SK-N-SH (cell line): ENCODE measurements at regions not wholly inside any gene's neighbourhood (a gene's known extent, or its start where the extent isn't known, plus 50 kb on each side); places are given as distances from the start of the nearest gene placed in this dataset.

ENCODE experiments used
- CHD2 ChIP-seq: fragments of 150-350 bp; IDR thresholded peaks from 2 replicates; pipeline ENCODE4 v1.6.1; 2018; ENCODE audit warnings: low read length; ENCODE audit not compliant: partially characterized antibody
- EP300 ChIP-seq, 2 experiments: IDR thresholded peaks; 2 replicates each; pipeline versions ENCODE4 v1.4.0 to v1.6.1; 2012; ENCODE audit warnings: borderline replicate concordance in 1 of 2, low read depth in 1 of 2, low read length in 1 of 2
- EZH2phosphoT487 ChIP-seq: fragments of 200-600 bp; sonication (generic); IDR thresholded peaks from 2 replicates; pipeline ENCODE4 v1.6.1; 2017; ENCODE audit warnings: low read depth, mixed run types, mild to moderate bottlenecking, antibody characterized with exemption, moderate library complexity, borderline replicate concordance
- FOXM1 ChIP-seq: IDR thresholded peaks from 2 replicates; pipeline ENCODE4 v1.4.0; 2012; ENCODE audit warnings: low read depth, mild to moderate bottlenecking
- TAF1 ChIP-seq: IDR thresholded peaks from 2 replicates; pipeline ENCODE4 v1.6.1; 2012; ENCODE audit warnings: low read depth, mild to moderate bottlenecking, low read length, moderate library complexity, borderline replicate concordance
- TF ChIP-seq, protein P1 (sequence below): fragments of 200-600 bp; sonication (generic); IDR thresholded peaks from 2 replicates; pipeline ENCODE4 v1.6.1; 2017; ENCODE audit warnings: antibody characterized with exemption, mild to moderate bottlenecking, moderate library complexity
- TF ChIP-seq, protein P2 (sequence below): IDR thresholded peaks from 2 replicates; pipeline ENCODE4 v1.4.0; 2012; ENCODE audit warnings: low read depth, borderline replicate concordance

DNA sequence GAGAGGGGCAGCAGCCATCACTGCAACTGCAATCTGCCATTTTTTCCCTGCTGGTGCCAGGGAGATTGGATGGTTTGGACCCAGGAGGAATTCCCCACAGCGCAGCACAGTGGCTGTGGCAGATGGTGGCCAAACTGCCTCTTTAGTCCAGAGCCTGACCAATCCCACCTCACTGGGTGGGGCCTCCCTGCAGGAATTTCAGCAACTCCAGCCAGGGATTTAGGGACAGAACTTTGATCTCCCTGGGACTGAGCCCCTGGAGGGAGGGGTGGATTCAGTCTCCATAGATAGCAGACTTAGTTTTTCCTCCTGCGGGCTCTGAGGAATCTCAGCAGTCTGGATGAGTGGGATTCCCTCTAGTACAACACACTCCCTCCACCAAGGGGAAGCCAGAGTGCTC, 179.7 kb upstream of the WDR11 start:
- TF ChIP-seq EZH2phosphoT487: no peak
- TF ChIP-seq, protein P1, sequence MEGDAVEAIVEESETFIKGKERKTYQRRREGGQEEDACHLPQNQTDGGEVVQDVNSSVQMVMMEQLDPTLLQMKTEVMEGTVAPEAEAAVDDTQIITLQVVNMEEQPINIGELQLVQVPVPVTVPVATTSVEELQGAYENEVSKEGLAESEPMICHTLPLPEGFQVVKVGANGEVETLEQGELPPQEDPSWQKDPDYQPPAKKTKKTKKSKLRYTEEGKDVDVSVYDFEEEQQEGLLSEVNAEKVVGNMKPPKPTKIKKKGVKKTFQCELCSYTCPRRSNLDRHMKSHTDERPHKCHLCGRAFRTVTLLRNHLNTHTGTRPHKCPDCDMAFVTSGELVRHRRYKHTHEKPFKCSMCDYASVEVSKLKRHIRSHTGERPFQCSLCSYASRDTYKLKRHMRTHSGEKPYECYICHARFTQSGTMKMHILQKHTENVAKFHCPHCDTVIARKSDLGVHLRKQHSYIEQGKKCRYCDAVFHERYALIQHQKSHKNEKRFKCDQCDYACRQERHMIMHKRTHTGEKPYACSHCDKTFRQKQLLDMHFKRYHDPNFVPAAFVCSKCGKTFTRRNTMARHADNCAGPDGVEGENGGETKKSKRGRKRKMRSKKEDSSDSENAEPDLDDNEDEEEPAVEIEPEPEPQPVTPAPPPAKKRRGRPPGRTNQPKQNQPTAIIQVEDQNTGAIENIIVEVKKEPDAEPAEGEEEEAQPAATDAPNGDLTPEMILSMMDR: no peak
- no peak for TF ChIP-seq EP300 (IDR thresholded peaks at IDR 0.05; ENCODE audit: borderline replicate concordance in 1 of 2, low read depth in 1 of 2, low read length in 1 of 2)
- TF ChIP-seq CHD2: no peak
- TF ChIP-seq FOXM1: no peak
- no peak for TF ChIP-seq TAF1
- TF ChIP-seq, protein P2, sequence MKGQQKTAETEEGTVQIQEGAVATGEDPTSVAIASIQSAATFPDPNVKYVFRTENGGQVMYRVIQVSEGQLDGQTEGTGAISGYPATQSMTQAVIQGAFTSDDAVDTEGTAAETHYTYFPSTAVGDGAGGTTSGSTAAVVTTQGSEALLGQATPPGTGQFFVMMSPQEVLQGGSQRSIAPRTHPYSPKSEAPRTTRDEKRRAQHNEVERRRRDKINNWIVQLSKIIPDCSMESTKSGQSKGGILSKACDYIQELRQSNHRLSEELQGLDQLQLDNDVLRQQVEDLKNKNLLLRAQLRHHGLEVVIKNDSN: no peak
